Neural progenitor cell (in vitro differentiated cells): ENCODE measurements at regions not wholly inside any gene's neighbourhood (a gene's known extent, or its start where the extent isn't known, plus 50 kb on each side); places are given as distances from the start of the nearest gene placed in this dataset.

Experiments used
- DNase-seq: peaks from one replicate; pipeline ENCODE4 v3.0.0-alpha.2; 2016; ENCODE audit warnings: low spot score
- H2AFZ ChIP-seq: fragments of 200-600 bp; sonication (generic); replicated peaks from 2 replicates; pipeline ENCODE4 v1.6.1; 2016; ENCODE audit warnings: antibody characterized with exemption
- H3F3A ChIP-seq: fragments of 200-600 bp; sonication (generic); 2 replicates; pipeline ENCODE4 v1.6.1; 2016; ENCODE audit warnings: antibody characterized with exemption, low read depth
- H3K27ac ChIP-seq: fragments of 200-600 bp; sonication (generic); 2 replicates; pipeline ENCODE4 v1.5.1; 2016; ENCODE audit warnings: mild to moderate bottlenecking
- H3K27me3 ChIP-seq: fragments of 200-600 bp; sonication (generic); 2 replicates; pipeline ENCODE4 v1.6.1; 2016; ENCODE audit warnings: mild to moderate bottlenecking, moderate library complexity
- H3K36me3 ChIP-seq: fragments of 200-600 bp; sonication (generic); 2 replicates; pipeline ENCODE4 v1.5.1; 2016
- H3K4me1 ChIP-seq: fragments of 200-600 bp; sonication (generic); 2 replicates; pipeline ENCODE4 v1.6.1; 2016; ENCODE audit warnings: mixed run types
- H3K4me2 ChIP-seq: fragments of 200-600 bp; sonication (generic); 2 replicates; pipeline ENCODE4 v1.6.1; 2016
- H3K4me3 ChIP-seq: fragments of 200-600 bp; sonication (generic); 2 replicates; pipeline ENCODE4 v1.5.1; 2016
- H3K79me2 ChIP-seq: fragments of 200-600 bp; sonication (generic); 2 replicates; pipeline ENCODE4 v1.6.1; 2016; ENCODE audit warnings: low read depth
- H3K9ac ChIP-seq: fragments of 200-600 bp; sonication (generic); 2 replicates; pipeline ENCODE4 v1.6.1; 2016
- H3K9me3 ChIP-seq: fragments of 200-600 bp; sonication (generic); 2 replicates; pipeline ENCODE4 v1.5.1; 2016; ENCODE audit warnings: low read depth
- H4K20me1 ChIP-seq: fragments of 200-600 bp; sonication (generic); 2 replicates; pipeline ENCODE4 v1.6.1; 2016; ENCODE audit warnings: low read depth
- H3K27ac Mint-ChIP-seq: 3 replicates; pipeline ENCODE4 v1.8.0; 2021; ENCODE audit warnings: mixed read lengths
- H3K27me3 Mint-ChIP-seq: 2 replicates; pipeline ENCODE4 v1.8.0; 2022; ENCODE audit warnings: low read depth, mild to moderate bottlenecking, inconsistent platforms, moderate library complexity, mixed read lengths; ENCODE audit not compliant: insufficient read depth
- H3K36me3 Mint-ChIP-seq: 3 replicates; pipeline ENCODE4 v1.8.0; 2021; ENCODE audit warnings: mixed read lengths
- H3K4me1 Mint-ChIP-seq: 3 replicates; pipeline ENCODE4 v1.8.0; 2021; ENCODE audit warnings: mixed read lengths
- H3K4me3 Mint-ChIP-seq: 3 replicates; pipeline ENCODE4 v1.8.0; 2021; ENCODE audit warnings: mild to moderate bottlenecking, moderate library complexity, mixed read lengths
- H3K9me3 Mint-ChIP-seq: 3 replicates; pipeline ENCODE4 v1.8.0; 2020; ENCODE audit warnings: mixed read lengths
- EZH2 ChIP-seq: fragments of 200-600 bp; sonication (generic); IDR thresholded peaks from 2 replicates; pipeline ENCODE4 v1.6.1; 2017; ENCODE audit warnings: antibody characterized with exemption, mild to moderate bottlenecking, moderate library complexity
- EZH2phosphoT487 ChIP-seq: fragments of 200-600 bp; sonication (generic); IDR thresholded peaks from 2 replicates; pipeline ENCODE4 v1.6.1; 2017; ENCODE audit warnings: antibody characterized with exemption
- TF ChIP-seq, protein P1 (sequence below): fragments of 200-600 bp; sonication (generic); IDR thresholded peaks from 2 replicates; pipeline ENCODE4 v1.5.1; 2017; ENCODE audit warnings: antibody characterized with exemption, mild to moderate bottlenecking

DNA sequence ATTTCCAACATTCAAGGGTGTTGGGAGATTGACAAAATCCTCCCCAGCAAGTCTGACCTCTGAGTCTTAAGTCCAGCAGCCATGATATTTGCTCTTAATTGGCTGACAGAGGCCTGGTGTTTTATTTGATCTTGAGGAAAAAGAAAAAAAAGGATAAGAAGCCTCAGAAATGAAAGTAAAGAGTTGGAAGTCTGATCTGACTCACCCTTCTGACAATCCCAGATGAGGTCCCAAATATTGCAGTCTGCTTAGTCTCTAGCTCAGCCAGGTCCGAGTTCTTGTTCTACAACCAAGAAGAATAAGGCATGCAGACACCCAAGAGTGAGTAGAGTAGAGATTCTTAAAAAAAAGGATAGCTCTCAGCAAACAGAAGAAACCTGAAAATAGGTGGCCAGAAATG lies 632.5 kb upstream of the ST8SIA4 start:
- H3K4me3 Mint-ChIP-seq = no peak overlapping the region
- H3K4me3 ChIP-seq = no peak overlapping the region
- H3K9me3 Mint-ChIP-seq = no peaks in the 10 kb centered on the region
- no peaks in the 10 kb centered on the region for H3K27me3 Mint-ChIP-seq
- no peaks in the 10 kb centered on the region for H3K9me3 ChIP-seq
- no peak overlapping the region for H3K4me2 ChIP-seq
- H3K36me3 ChIP-seq = no peaks in the 10 kb centered on the region
- no peaks in the 10 kb centered on the region for H3K4me1 ChIP-seq
- H3K27ac ChIP-seq = no peak overlapping the region
- no peaks in the 10 kb centered on the region for H3K36me3 Mint-ChIP-seq
- DNase-seq = no peak
- H2AFZ ChIP-seq = no peak overlapping the region
- H3K27me3 ChIP-seq = no peaks in the 10 kb centered on the region
- no peaks in the 10 kb centered on the region for H3K4me1 Mint-ChIP-seq
- no peak overlapping the region for H3K27ac Mint-ChIP-seq
- H4K20me1 ChIP-seq = no peaks in the 10 kb centered on the region
- H3K9ac ChIP-seq = no peak overlapping the region
- no peaks in the 10 kb centered on the region for H3F3A ChIP-seq
- no peak for TF ChIP-seq EZH2phosphoT487
- no peak for TF ChIP-seq EZH2
- TF ChIP-seq, protein P1, sequence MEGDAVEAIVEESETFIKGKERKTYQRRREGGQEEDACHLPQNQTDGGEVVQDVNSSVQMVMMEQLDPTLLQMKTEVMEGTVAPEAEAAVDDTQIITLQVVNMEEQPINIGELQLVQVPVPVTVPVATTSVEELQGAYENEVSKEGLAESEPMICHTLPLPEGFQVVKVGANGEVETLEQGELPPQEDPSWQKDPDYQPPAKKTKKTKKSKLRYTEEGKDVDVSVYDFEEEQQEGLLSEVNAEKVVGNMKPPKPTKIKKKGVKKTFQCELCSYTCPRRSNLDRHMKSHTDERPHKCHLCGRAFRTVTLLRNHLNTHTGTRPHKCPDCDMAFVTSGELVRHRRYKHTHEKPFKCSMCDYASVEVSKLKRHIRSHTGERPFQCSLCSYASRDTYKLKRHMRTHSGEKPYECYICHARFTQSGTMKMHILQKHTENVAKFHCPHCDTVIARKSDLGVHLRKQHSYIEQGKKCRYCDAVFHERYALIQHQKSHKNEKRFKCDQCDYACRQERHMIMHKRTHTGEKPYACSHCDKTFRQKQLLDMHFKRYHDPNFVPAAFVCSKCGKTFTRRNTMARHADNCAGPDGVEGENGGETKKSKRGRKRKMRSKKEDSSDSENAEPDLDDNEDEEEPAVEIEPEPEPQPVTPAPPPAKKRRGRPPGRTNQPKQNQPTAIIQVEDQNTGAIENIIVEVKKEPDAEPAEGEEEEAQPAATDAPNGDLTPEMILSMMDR = no peak
- no peaks in the 10 kb centered on the region for H3K79me2 ChIP-seq

GRCh38 chr5:101534491-101535110 lies 631.5 kb upstream of the ST8SIA4 start:
- Mint-ChIP-seq H3K4me1 (no peaks in the 10 kb centered on the region), H3K4me3 (no peak overlapping the region), H3K27ac (no peak overlapping the region), H3K36me3 (no peaks in the 10 kb centered on the region), H3K9me3 (no peaks in the 10 kb centered on the region), H3K27me3 (no peaks in the 10 kb centered on the region)
- Histone ChIP-seq H3K9ac (no peak overlapping the region), H3K27ac (no peak overlapping the region), H4K20me1 (no peaks in the 10 kb centered on the region), H3F3A (no peaks in the 10 kb centered on the region), H3K79me2 (no peaks in the 10 kb centered on the region), H3K4me1 (no peaks in the 10 kb centered on the region), H3K36me3 (no peaks in the 10 kb centered on the region), H3K9me3 (no peaks in the 10 kb centered on the region), H3K27me3 (no peaks in the 10 kb centered on the region), H3K4me3 (no peak overlapping the region), H3K4me2 (no peak overlapping the region), H2AFZ (peak overlapping the region; percentile 79)
- peak; percentile 32 for DNase-seq
- no peak for TF ChIP-seq EZH2
- TF ChIP-seq, protein P1 = peak; percentile 45

GRCh38 chr5:101532430-101532829 lies 629.3 kb upstream of the ST8SIA4 start:
- no peaks in the 10 kb centered on the region for H4K20me1 ChIP-seq

More at GRCh38 chr5:101532430-101532829, 629.3 kb upstream of the ST8SIA4 start:
- no peak overlapping the region for H3K9ac ChIP-seq
- H3K27ac ChIP-seq = no peak overlapping the region
- no peak overlapping the region for H3K27ac Mint-ChIP-seq
- no peak overlapping the region for H2AFZ ChIP-seq
- no peaks in the 10 kb centered on the region for H3K27me3 ChIP-seq
- no peaks in the 10 kb centered on the region for H3K36me3 ChIP-seq
- no peaks in the 10 kb centered on the region for H3K4me1 Mint-ChIP-seq
- no peaks in the 10 kb centered on the region for H3K9me3 ChIP-seq
- no peak overlapping the region for H3K4me2 ChIP-seq
- H3K9me3 Mint-ChIP-seq = peaks cover 3% of the 10 kb centered on the region
- no peak for TF ChIP-seq EZH2phosphoT487
- TF ChIP-seq EZH2 = no peak
- TF ChIP-seq, protein P1 = no peak
- no peaks in the 10 kb centered on the region for H3K36me3 Mint-ChIP-seq
- H3K79me2 ChIP-seq = no peaks in the 10 kb centered on the region
- H3K27me3 Mint-ChIP-seq = no peaks in the 10 kb centered on the region
- H3K4me3 ChIP-seq = no peak overlapping the region
- H3K4me1 ChIP-seq = no peaks in the 10 kb centered on the region
- no peaks in the 10 kb centered on the region for H3F3A ChIP-seq
- H3K4me3 Mint-ChIP-seq = no peak overlapping the region
- no peak for DNase-seq
